Vagina (tissue), 2 donors: ENCODE measurements at regions not wholly inside any gene's neighbourhood (a gene's known extent, or its start where the extent isn't known, plus 50 kb on each side); places are given as distances from the start of the nearest gene placed in this dataset.

ENCODE experiments used
- DNase-seq, 2 donors: peaks; one replicate each; pipeline ENCODE4 v3.0.0-alpha.2; 2017; ENCODE audit errors: extremely low spot score in 2 of 2
- H3K27ac ChIP-seq: fragments of 200-600 bp; sonication (generic); one replicate; pipeline ENCODE4 v1.5.1; 2019
- H3K27me3 ChIP-seq: fragments of 200-600 bp; sonication (generic); one replicate; pipeline ENCODE4 v1.5.1; 2019
- H3K36me3 ChIP-seq, 2 donors: fragments of 200-600 bp; sonication (generic); one replicate each; pipeline ENCODE4 v1.5.1; 2017 to 2019
- H3K4me1 ChIP-seq: fragments of 200-600 bp; sonication (generic); one replicate; pipeline ENCODE4 v1.5.1; 2019
- H3K4me3 ChIP-seq, 2 donors: fragments of 200-600 bp; sonication (generic); 1 replicate in 1 of 2; 2 replicates in 1 of 2; pipeline ENCODE4 v1.5.1; 2016 to 2019
- H3K9me3 ChIP-seq: fragments of 200-600 bp; sonication (generic); one replicate; pipeline ENCODE4 v1.5.1; 2019
- POLR2A ChIP-seq, 2 donors: fragments of 450-650 bp; IDR thresholded peaks; one replicate each; pipeline ENCODE4 v1.6.1; 2017; ENCODE audit warnings: antibody characterized with exemption in 2 of 2, mild to moderate bottlenecking in 2 of 2, moderate library complexity in 2 of 2
- POLR2AphosphoS5 ChIP-seq, 2 donors: sonication (generic); formaldehyde crosslinking; IDR thresholded peaks; one replicate each; pipeline ENCODE4 v1.9.0; 2017; ENCODE audit warnings: antibody characterized with exemption in 2 of 2, mild to moderate bottlenecking in 2 of 2, low read depth in 1 of 2; ENCODE audit not compliant: insufficient read depth in 1 of 2
- intact Hi-C: fragments of 100-400 bp; cut with DNase I; formaldehyde crosslinking; loops from one replicate; pipeline ENCODE4 v1.15.1; 2023
- TF ChIP-seq, protein P1 (sequence below), 3 experiments: fragments of 450-650 bp in 2 of 3; fragments of 200-600 bp in 1 of 3; sonication (generic) in 1 of 3; IDR thresholded peaks; one replicate each; pipeline ENCODE4 v1.5.1; 2017 to 2019; ENCODE audit warnings: antibody characterized with exemption in 3 of 3, mild to moderate bottlenecking in 2 of 3, moderate library complexity in 2 of 3

DNA sequence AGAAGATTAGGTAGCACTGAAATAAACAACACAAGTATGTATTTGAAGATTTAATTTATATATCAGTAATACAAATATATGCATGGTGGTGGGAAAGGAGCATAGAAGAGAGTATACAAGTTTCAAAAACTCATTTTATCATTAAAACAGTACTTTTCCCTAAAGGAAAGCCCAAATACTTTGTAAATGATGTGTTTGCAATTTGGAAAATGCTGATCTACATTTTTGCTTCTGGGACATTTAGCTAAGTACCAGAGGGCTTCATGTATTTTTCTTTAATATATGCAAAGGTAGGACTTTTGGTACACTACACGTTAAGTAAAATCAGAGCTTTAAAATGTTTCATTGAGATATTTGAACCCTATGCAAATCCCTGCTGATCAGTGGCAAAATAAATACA, 1624.2 kb downstream of the SUCLG1 start:
- intact Hi-C loops, result no loop called here
- Histone ChIP-seq H3K4me1 (no peaks in the 10 kb centered on the region), H3K9me3 (no peaks in the 10 kb centered on the region), H3K27ac (no peak overlapping the region), H3K4me3 (no peak overlapping the region), H3K27me3 (no peaks in the 10 kb centered on the region), H3K36me3 (no peaks in the 10 kb centered on the region)
- DNase-seq, result no peak
- TF ChIP-seq, protein P1, sequence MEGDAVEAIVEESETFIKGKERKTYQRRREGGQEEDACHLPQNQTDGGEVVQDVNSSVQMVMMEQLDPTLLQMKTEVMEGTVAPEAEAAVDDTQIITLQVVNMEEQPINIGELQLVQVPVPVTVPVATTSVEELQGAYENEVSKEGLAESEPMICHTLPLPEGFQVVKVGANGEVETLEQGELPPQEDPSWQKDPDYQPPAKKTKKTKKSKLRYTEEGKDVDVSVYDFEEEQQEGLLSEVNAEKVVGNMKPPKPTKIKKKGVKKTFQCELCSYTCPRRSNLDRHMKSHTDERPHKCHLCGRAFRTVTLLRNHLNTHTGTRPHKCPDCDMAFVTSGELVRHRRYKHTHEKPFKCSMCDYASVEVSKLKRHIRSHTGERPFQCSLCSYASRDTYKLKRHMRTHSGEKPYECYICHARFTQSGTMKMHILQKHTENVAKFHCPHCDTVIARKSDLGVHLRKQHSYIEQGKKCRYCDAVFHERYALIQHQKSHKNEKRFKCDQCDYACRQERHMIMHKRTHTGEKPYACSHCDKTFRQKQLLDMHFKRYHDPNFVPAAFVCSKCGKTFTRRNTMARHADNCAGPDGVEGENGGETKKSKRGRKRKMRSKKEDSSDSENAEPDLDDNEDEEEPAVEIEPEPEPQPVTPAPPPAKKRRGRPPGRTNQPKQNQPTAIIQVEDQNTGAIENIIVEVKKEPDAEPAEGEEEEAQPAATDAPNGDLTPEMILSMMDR (IDR thresholded peaks at IDR 0.05), result no peak
- TF ChIP-seq POLR2AphosphoS5 (IDR thresholded peaks at IDR 0.05; ENCODE audit: insufficient read depth in 1 of 2, low read depth in 1 of 2), result no peak
- TF ChIP-seq POLR2A (IDR thresholded peaks at IDR 0.05), result no peak

DNA sequence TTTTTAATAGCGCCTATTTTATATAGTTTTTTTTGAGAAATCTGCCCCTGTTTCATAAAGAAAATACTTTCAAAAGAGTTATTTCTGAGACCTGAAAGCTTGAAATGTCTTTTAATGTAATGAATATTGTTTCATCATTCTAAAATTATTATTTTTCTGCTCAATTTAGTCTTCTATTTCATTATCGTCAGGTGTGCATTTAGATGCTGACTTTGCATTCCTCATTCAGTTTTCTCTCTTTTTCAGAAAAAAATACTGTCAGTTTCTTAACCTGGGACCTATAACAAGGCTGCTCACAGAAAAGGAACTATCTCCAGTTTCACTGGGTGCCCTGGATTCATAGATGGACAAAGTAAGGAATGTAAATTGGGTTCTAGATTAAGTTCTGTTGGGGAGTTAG, 1631.7 kb downstream of the SUCLG1 start:
- Histone ChIP-seq H3K27ac (no peak overlapping the region), H3K4me1 (no peaks in the 10 kb centered on the region), H3K4me3 (no peak overlapping the region), H3K36me3 (no peaks in the 10 kb centered on the region), H3K9me3 (no peaks in the 10 kb centered on the region), H3K27me3 (no peaks in the 10 kb centered on the region)
- intact Hi-C loops, result no loop called here
- DNase-seq, result no peak
- no peak for TF ChIP-seq POLR2A (IDR thresholded peaks at IDR 0.05)
- TF ChIP-seq, protein P1 (IDR thresholded peaks at IDR 0.05), result no peak
- no peak for TF ChIP-seq POLR2AphosphoS5 (IDR thresholded peaks at IDR 0.05; ENCODE audit: insufficient read depth in 1 of 2, low read depth in 1 of 2)

DNA sequence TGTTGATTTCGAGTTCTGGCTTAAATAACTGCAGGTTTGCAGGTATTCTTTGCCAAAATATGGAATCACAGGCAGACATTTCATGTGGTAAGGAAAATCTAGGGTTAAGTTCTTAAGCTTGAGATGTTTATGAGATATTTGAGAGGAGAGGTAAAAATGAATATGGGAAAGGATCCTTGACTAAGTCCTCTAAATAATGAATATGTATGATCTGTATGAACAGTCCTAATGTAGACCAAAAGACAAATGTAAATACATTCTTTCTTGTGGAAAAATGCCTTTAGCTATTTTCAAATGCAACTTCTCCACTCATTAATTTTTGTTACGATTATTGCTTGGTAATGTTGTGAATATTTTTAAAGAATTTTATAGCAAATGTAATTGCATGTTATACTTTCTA, 1632.6 kb downstream of the SUCLG1 start:
- Histone ChIP-seq H3K27ac (no peak overlapping the region), H3K27me3 (no peaks in the 10 kb centered on the region), H3K4me3 (no peak overlapping the region), H3K9me3 (no peaks in the 10 kb centered on the region), H3K36me3 (no peaks in the 10 kb centered on the region), H3K4me1 (no peaks in the 10 kb centered on the region)
- no peak for DNase-seq
- intact Hi-C loops, result no loop called here
- TF ChIP-seq POLR2A (IDR thresholded peaks at IDR 0.05) (no peak), POLR2AphosphoS5 (IDR thresholded peaks at IDR 0.05; ENCODE audit: insufficient read depth in 1 of 2, low read depth in 1 of 2) (no peak)
- TF ChIP-seq, protein P1 (IDR thresholded peaks at IDR 0.05), result no peak

DNA sequence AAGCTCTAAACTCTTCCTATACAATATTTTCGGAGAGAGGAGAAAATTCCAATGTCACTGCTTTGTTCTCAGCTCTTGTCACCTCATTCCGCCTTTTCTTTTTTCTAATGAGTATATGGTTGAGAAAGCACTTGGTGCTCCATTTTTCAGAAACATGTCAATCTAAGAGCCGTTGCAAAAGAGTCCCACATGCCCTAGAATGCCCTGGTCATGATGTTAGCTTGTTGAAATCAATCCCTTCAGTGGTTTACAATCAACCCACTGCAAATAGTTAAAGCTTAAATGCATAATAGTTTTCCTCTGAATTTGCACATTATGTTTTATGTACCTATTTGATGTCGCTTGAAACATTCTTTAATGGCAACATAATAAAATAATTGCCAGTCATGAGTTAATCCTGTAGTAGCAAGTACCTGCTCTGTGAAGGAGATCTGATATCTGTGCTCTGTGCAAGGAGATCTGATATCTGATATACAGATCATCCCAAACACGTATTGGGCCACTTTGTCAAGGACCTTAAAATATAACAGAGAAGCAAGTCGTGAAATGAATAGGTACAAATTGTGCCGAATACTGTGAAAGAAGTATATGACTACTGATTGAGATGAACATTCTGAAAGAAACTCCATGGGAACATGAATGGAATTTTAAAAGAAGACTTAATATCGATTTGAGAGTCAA, 1633.5 kb downstream of the SUCLG1 start:
- no peak overlapping the region for H3K27ac ChIP-seq
- H3K27me3 ChIP-seq, result no peaks in the 10 kb centered on the region
- intact Hi-C loops, result no loop called here
- TF ChIP-seq POLR2AphosphoS5 (IDR thresholded peaks at IDR 0.05; ENCODE audit: insufficient read depth in 1 of 2, low read depth in 1 of 2) (no peak), POLR2A (IDR thresholded peaks at IDR 0.05) (no peak)
- TF ChIP-seq, protein P1 (IDR thresholded peaks at IDR 0.05), result no peak
- no peaks in the 10 kb centered on the region for H3K4me1 ChIP-seq
- no peak for DNase-seq
- H3K4me3 ChIP-seq, result no peak overlapping the region
- no peaks in the 10 kb centered on the region for H3K9me3 ChIP-seq
- no peaks in the 10 kb centered on the region for H3K36me3 ChIP-seq

DNA sequence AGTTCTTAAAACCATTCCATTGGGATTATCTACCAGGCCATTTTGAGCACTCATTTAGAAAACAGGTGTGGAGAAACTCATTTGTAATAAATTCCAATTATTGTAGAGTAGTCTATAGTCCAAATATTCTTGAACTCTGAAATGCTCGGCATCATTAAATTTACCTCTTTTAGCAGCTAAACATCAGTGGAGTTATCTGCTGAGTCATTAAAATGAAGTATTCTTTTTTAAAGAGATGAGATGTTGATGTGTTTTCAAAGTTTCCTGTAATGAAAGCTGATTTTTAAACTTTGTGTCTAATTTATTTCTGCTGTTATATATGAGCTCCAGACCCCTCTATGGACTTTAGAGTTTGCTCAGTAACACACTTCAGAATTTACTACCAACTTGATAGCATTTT, 1635.2 kb downstream of the SUCLG1 start:
- no peak overlapping the region for H3K27ac ChIP-seq
- no peaks in the 10 kb centered on the region for H3K4me1 ChIP-seq
- TF ChIP-seq POLR2AphosphoS5 (IDR thresholded peaks at IDR 0.05; ENCODE audit: insufficient read depth in 1 of 2, low read depth in 1 of 2) (no peak), POLR2A (IDR thresholded peaks at IDR 0.05) (no peak)
- TF ChIP-seq, protein P1 (IDR thresholded peaks at IDR 0.05), result no peak
- intact Hi-C loops, result no loop called here
- H3K36me3 ChIP-seq, result no peaks in the 10 kb centered on the region
- H3K9me3 ChIP-seq, result no peaks in the 10 kb centered on the region
- no peak for DNase-seq
- H3K27me3 ChIP-seq, result no peaks in the 10 kb centered on the region
- H3K4me3 ChIP-seq, result no peak overlapping the region
